Thymus (tissue), 11 donors: ENCODE measurements at regions not wholly inside any gene's neighbourhood (a gene's known extent, or its start where the extent isn't known, plus 50 kb on each side); places are given as distances from the start of the nearest gene placed in this dataset.

Experiments
- DNase-seq, 9 donors: peaks; one replicate each; pipeline ENCODE4 v3.0.0-alpha.2; 2013; ENCODE audit warnings: low spot score in 9 of 9, low read depth in 6 of 9, missing footprints in 1 of 9
- H3K27ac ChIP-seq, 2 donors: one replicate each; pipeline ENCODE4 v1.5.1; 2013; ENCODE audit warnings: control low read depth in 1 of 2, low read depth in 1 of 2, low read length in 1 of 2, mild to moderate bottlenecking in 1 of 2, moderate library complexity in 1 of 2
- H3K27me3 ChIP-seq, 2 donors: one replicate each; pipeline ENCODE4 v1.5.1; 2013; ENCODE audit warnings: low read length in 1 of 2; ENCODE audit not compliant: control insufficient read depth in 2 of 2, insufficient read depth in 1 of 2
- H3K36me3 ChIP-seq, 2 donors: one replicate each; pipeline ENCODE4 v1.5.1; 2013; ENCODE audit warnings: low read length in 1 of 2, mild to moderate bottlenecking in 1 of 2, moderate library complexity in 1 of 2; ENCODE audit not compliant: control insufficient read depth in 2 of 2, insufficient read depth in 2 of 2
- H3K4me1 ChIP-seq, 2 donors: one replicate each; pipeline ENCODE4 v1.5.1; 2013; ENCODE audit warnings: low read length in 2 of 2; ENCODE audit not compliant: control insufficient read depth in 2 of 2, insufficient read depth in 2 of 2
- H3K4me3 ChIP-seq, 2 donors: one replicate each; pipeline ENCODE4 v1.5.1; 2013; ENCODE audit warnings: low read length in 2 of 2, control low read depth in 1 of 2, mild to moderate bottlenecking in 1 of 2
- H3K9me3 ChIP-seq, 2 donors: one replicate each; pipeline ENCODE4 v1.5.1; 2013; ENCODE audit warnings: low read length in 1 of 2, mild to moderate bottlenecking in 1 of 2; ENCODE audit not compliant: control insufficient read depth in 2 of 2, insufficient read depth in 1 of 2
- WGBS: extraction: QIAGEN DNeasy Blood & Tissue Kit; methylation state at CpG from one replicate; pipeline ENCODE4 v1.1.7; 2013; 5-methylcytosine and 5-hydroxymethylcytosine counted together
- donor health status: healthy.

- DNase-seq: no peak
- no peaks in the 10 kb centered on the region for H3K36me3 ChIP-seq
- no peak overlapping the region for H3K27ac ChIP-seq
- H3K27me3 ChIP-seq: no peaks in the 10 kb centered on the region
- H3K9me3 ChIP-seq: no peaks in the 10 kb centered on the region
- H3K4me3 ChIP-seq: no peak overlapping the region
- H3K4me1 ChIP-seq: no peaks in the 10 kb centered on the region
Measured at GRCh38 chr11:28835317-28835716, 727.1 kb downstream of the METTL15 start.

- H3K4me1 ChIP-seq: no peaks in the 10 kb centered on the region
- H3K27me3 ChIP-seq: no peaks in the 10 kb centered on the region
- H3K4me3 ChIP-seq: no peak overlapping the region
- no peak overlapping the region for H3K27ac ChIP-seq
- no peak for DNase-seq
- no peaks in the 10 kb centered on the region for H3K9me3 ChIP-seq
- WGBS: 61% methylated on average over 3 of the region's 3 CpGs
- no peaks in the 10 kb centered on the region for H3K36me3 ChIP-seq
Measured at GRCh38 chr11:28834877-28835276, 726.7 kb downstream of the METTL15 start.

- H3K27me3 ChIP-seq: no peaks in the 10 kb centered on the region
- WGBS: 67% methylated on average over 2 of the region's 2 CpGs
- no peaks in the 10 kb centered on the region for H3K36me3 ChIP-seq
- DNase-seq: no peak
- H3K27ac ChIP-seq: no peak overlapping the region
- H3K4me3 ChIP-seq: no peak overlapping the region
- H3K9me3 ChIP-seq: no peaks in the 10 kb centered on the region
- no peaks in the 10 kb centered on the region for H3K4me1 ChIP-seq
Measured at GRCh38 chr11:28833670-28834069, 725.5 kb downstream of the METTL15 start.

- H3K27ac ChIP-seq: no peak overlapping the region
- no peaks in the 10 kb centered on the region for H3K4me1 ChIP-seq
- no peak for DNase-seq
- H3K9me3 ChIP-seq: no peaks in the 10 kb centered on the region
- H3K27me3 ChIP-seq: no peaks in the 10 kb centered on the region
- H3K4me3 ChIP-seq: no peak overlapping the region
- 30% methylated on average over 2 of the region's 2 CpGs for WGBS
- no peaks in the 10 kb centered on the region for H3K36me3 ChIP-seq
Measured at GRCh38 chr11:28833169-28833568, 725.0 kb downstream of the METTL15 start.

- Histone ChIP-seq H3K27ac (no peak overlapping the region), H3K4me3 (no peak overlapping the region), H3K9me3 (no peaks in the 10 kb centered on the region), H3K4me1 (no peaks in the 10 kb centered on the region), H3K27me3 (no peaks in the 10 kb centered on the region), H3K36me3 (no peaks in the 10 kb centered on the region)
- DNase-seq: no peak
- WGBS: 98% methylated on average over 1 of the region's 1 CpG
Measured at GRCh38 chr11:28826807-28827206, 718.6 kb downstream of the METTL15 start.

GRCh38 chr11:28822576-28822975, 714.4 kb downstream of the METTL15 start:
- H3K27ac ChIP-seq: no peak overlapping the region
- no peaks in the 10 kb centered on the region for H3K9me3 ChIP-seq
- no peak for DNase-seq
- 96% methylated on average over 4 of the region's 4 CpGs for WGBS
- no peaks in the 10 kb centered on the region for H3K4me1 ChIP-seq
- no peaks in the 10 kb centered on the region for H3K27me3 ChIP-seq
- no peak overlapping the region for H3K4me3 ChIP-seq
- no peaks in the 10 kb centered on the region for H3K36me3 ChIP-seq

GRCh38 chr11:28820296-28820989, 712.3 kb downstream of the METTL15 start:
- Histone ChIP-seq H3K9me3 (no peaks in the 10 kb centered on the region), H3K36me3 (no peaks in the 10 kb centered on the region), H3K4me1 (no peaks in the 10 kb centered on the region), H3K27me3 (no peaks in the 10 kb centered on the region), H3K27ac (no peak overlapping the region), H3K4me3 (no peak overlapping the region)
- DNase-seq: no peak
- WGBS: 88% methylated on average over 2 of the region's 2 CpGs

GRCh38 chr11:28819741-28820140, 711.6 kb downstream of the METTL15 start:
- no peak overlapping the region for H3K27ac ChIP-seq
- H3K4me3 ChIP-seq: no peak overlapping the region
- WGBS: 47% methylated on average over 4 of the region's 4 CpGs
- DNase-seq: no peak
- H3K36me3 ChIP-seq: no peaks in the 10 kb centered on the region
- H3K4me1 ChIP-seq: no peaks in the 10 kb centered on the region
- H3K9me3 ChIP-seq: no peaks in the 10 kb centered on the region
- H3K27me3 ChIP-seq: no peaks in the 10 kb centered on the region

- H3K27me3 ChIP-seq: no peaks in the 10 kb centered on the region
- H3K4me3 ChIP-seq: no peak overlapping the region
- no peak overlapping the region for H3K27ac ChIP-seq
- 85% methylated on average over 4 of the region's 4 CpGs for WGBS
- no peak for DNase-seq
- no peaks in the 10 kb centered on the region for H3K4me1 ChIP-seq
- no peaks in the 10 kb centered on the region for H3K9me3 ChIP-seq
- no peaks in the 10 kb centered on the region for H3K36me3 ChIP-seq
Measured at GRCh38 chr11:28815110-28815509, 706.9 kb downstream of the METTL15 start.

GRCh38 chr11:28808771-28809170, 700.6 kb downstream of the METTL15 start:
- H3K27me3 ChIP-seq: no peaks in the 10 kb centered on the region
- H3K36me3 ChIP-seq: no peaks in the 10 kb centered on the region
- no peaks in the 10 kb centered on the region for H3K9me3 ChIP-seq
- no peaks in the 10 kb centered on the region for H3K4me1 ChIP-seq
- no peak overlapping the region for H3K4me3 ChIP-seq
- DNase-seq: no peak
- H3K27ac ChIP-seq: no peak overlapping the region
